ENCODE measurements at regions not wholly inside any gene's neighbourhood (a gene's known extent, or its start where the extent isn't known, plus 50 kb on each side); places are given as distances from the start of the nearest gene placed in this dataset.

- DNase-seq (ENCODE audit: low read depth in 4 of 4, low spot score in 2 of 4), result no peak
Measured at GRCh38 chr1:221439747-221440501, 302.0 kb downstream of the DUSP10 start.

- DNase-seq (ENCODE audit: low read depth in 4 of 4, low spot score in 2 of 4), result peak in 2 of 4 donors; percentile 14 to 21
Measured at GRCh38 chr1:221440658-221441057, 301.2 kb downstream of the DUSP10 start.

- no peak for DNase-seq (ENCODE audit: low read depth in 4 of 4, low spot score in 2 of 4)
Measured at GRCh38 chr1:221442056-221442455, 299.8 kb downstream of the DUSP10 start.

- no peak for DNase-seq (ENCODE audit: low read depth in 4 of 4, low spot score in 2 of 4)
Measured at GRCh38 chr1:221444346-221444745, 297.5 kb downstream of the DUSP10 start.

GRCh38 chr1:221448585-221449175 is 293.2 kb downstream of the DUSP10 start:
- no peak for DNase-seq (ENCODE audit: low read depth in 4 of 4, low spot score in 2 of 4)

- no peak for DNase-seq (ENCODE audit: low read depth in 4 of 4, low spot score in 2 of 4)
Measured at GRCh38 chr1:221449194-221449593, 292.7 kb downstream of the DUSP10 start.

- DNase-seq (ENCODE audit: low read depth in 4 of 4, low spot score in 2 of 4), result no peak
Measured at GRCh38 chr1:221449801-221450470, 292.0 kb downstream of the DUSP10 start.

- DNase-seq (ENCODE audit: low read depth in 4 of 4, low spot score in 2 of 4), result no peak
Measured at GRCh38 chr1:221451741-221452140, 290.1 kb downstream of the DUSP10 start.

GRCh38 chr1:221454096-221454495 is 287.8 kb downstream of the DUSP10 start:
- no peak for DNase-seq (ENCODE audit: low read depth in 4 of 4, low spot score in 2 of 4)

GRCh38 chr1:221456918-221457317 is 285.0 kb downstream of the DUSP10 start:
- no peak for DNase-seq (ENCODE audit: low read depth in 4 of 4, low spot score in 2 of 4)

GRCh38 chr1:221457685-221458446 is 284.0 kb downstream of the DUSP10 start:
- DNase-seq (ENCODE audit: low read depth in 4 of 4, low spot score in 2 of 4), result peak in 2 of 4 donors; percentile 13 to 26

- peak in 2 of 4 donors; percentile 14 to 25 for DNase-seq (ENCODE audit: low read depth in 4 of 4, low spot score in 2 of 4)
Measured at GRCh38 chr1:221458447-221459156, 283.3 kb downstream of the DUSP10 start.

- no peak for DNase-seq (ENCODE audit: low read depth in 4 of 4, low spot score in 2 of 4)
Measured at GRCh38 chr1:221459558-221459957, 282.3 kb downstream of the DUSP10 start.

- no peak for DNase-seq (ENCODE audit: low read depth in 4 of 4, low spot score in 2 of 4)
Measured at GRCh38 chr1:221462345-221462744, 279.5 kb downstream of the DUSP10 start.

- no peak for DNase-seq (ENCODE audit: low read depth in 4 of 4, low spot score in 2 of 4)
Measured at GRCh38 chr1:221468546-221468945, 273.3 kb downstream of the DUSP10 start.

- DNase-seq (ENCODE audit: low read depth in 4 of 4, low spot score in 2 of 4), result no peak
Measured at GRCh38 chr1:221469476-221469875, 272.4 kb downstream of the DUSP10 start.

- DNase-seq (ENCODE audit: low read depth in 4 of 4, low spot score in 2 of 4), result no peak
Measured at GRCh38 chr1:221470000-221470698, 271.7 kb downstream of the DUSP10 start.

GRCh38 chr1:221473411-221473810 is 268.5 kb downstream of the DUSP10 start:
- DNase-seq (ENCODE audit: low read depth in 4 of 4, low spot score in 2 of 4), result peak in 3 of 4 donors; percentile 15 to 24 (median 19)

GRCh38 chr1:221477252-221477651 is 264.6 kb downstream of the DUSP10 start:
- DNase-seq (ENCODE audit: low read depth in 4 of 4, low spot score in 2 of 4), result no peak

Data from left renal cortex interstitium (tissue), 4 donors.